ENCODE measurements at regions not wholly inside any gene's neighbourhood (a gene's known extent, or its start where the extent isn't known, plus 50 kb on each side); places are given as distances from the start of the nearest gene placed in this dataset.
A peak's percentile ranks its signal among the peaks of the same experiment; 100 is the strongest.
"Not testable (repeated sequence)": the region's sequence is repeated elsewhere in the genome, so short reads cannot be mapped to it uniquely, and the experiment has no call there.

DNA sequence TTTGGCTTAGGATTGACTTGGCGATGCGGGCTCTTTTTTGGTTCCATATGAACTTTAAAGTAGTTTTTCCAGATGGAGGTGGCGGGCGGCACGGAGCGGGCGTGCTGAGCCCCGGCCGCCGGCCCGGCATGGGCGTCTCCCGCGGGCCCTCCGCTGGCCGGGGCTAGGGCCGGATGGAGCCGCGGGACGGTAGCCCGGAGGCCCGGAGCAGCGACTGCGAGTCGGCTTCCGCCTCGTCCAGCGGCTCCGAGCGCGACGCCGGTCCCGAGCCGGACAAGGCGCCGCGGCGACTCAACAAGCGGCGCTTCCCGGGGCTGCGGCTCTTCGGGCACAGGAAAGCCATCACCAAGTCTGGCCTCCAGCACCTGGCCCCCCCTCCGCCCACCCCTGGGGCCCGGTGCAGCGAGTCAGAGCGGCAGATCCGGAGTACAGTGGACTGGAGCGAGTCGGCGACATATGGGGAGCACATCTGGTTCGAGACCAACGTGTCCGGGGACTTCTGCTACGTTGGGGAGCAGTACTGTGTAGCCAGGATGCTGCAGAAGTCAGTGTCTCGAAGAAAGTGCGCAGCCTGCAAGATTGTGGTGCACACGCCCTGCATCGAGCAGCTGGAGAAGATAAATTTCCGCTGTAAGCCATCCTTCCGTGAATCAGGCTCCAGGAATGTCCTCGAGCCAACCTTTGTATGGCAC lies 88.7 kb downstream of the LACC1 start:
- intact Hi-C loops (cut with DNase I), result not testable (repeated sequence)

DNA sequence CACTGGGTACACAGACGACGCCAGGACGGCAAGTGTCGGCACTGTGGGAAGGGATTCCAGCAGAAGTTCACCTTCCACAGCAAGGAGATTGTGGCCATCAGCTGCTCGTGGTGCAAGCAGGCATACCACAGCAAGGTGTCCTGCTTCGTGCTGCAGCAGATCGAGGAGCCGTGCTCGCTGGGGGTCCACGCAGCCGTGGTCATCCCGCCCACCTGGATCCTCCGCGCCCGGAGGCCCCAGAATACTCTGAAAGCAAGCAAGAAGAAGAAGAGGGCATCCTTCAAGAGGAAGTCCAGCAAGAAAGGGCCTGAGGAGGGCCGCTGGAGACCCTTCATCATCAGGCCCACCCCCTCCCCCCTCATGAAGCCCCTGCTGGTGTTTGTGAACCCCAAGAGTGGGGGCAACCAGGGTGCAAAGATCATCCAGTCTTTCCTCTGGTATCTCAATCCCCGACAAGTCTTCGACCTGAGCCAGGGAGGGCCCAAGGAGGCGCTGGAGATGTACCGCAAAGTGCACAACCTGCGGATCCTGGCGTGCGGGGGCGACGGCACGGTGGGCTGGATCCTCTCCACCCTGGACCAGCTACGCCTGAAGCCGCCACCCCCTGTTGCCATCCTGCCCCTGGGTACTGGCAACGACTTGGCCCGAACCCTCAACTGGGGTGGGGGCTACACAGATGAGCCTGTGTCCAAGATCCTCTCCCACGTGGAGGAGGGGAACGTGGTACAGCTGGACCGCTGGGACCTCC lies 89.4 kb downstream of the LACC1 start:
- ATAC-seq (ENCODE audit: low FRiP score); H3K36me3 ChIP-seq (ENCODE audit: control insufficient read depth in 1 of 2, insufficient read depth in 2 of 2, low read length in 1 of 2); H3K9me3 ChIP-seq (ENCODE audit: control insufficient read depth, low read length); H3K27me3 ChIP-seq (ENCODE audit: control insufficient read depth in 1 of 2, insufficient read depth in 2 of 2, low read length in 1 of 2); H3K4me1 ChIP-seq (ENCODE audit: control insufficient read depth in 1 of 2, insufficient read depth in 2 of 2, low read length in 2 of 2); intact Hi-C loops (cut with DNase I); DNase-seq; H3K27ac ChIP-seq (ENCODE audit: low read depth in 1 of 2, low read length in 2 of 2); H3K4me3 ChIP-seq (ENCODE audit: low read length in 2 of 2): not testable (repeated sequence)
- 94 to 95% methylated on average over 33 of the region's 33 CpGs for WGBS, 2 donors

More for the DNA sequence above, 88.7 kb downstream of the LACC1 start:
- H3K9me3 ChIP-seq (ENCODE audit: control insufficient read depth, low read length); H3K4me1 ChIP-seq (ENCODE audit: control insufficient read depth in 1 of 2, insufficient read depth in 2 of 2, low read length in 2 of 2); H3K27me3 ChIP-seq (ENCODE audit: control insufficient read depth in 1 of 2, insufficient read depth in 2 of 2, low read length in 1 of 2); DNase-seq; H3K27ac ChIP-seq (ENCODE audit: low read depth in 1 of 2, low read length in 2 of 2); H3K4me3 ChIP-seq (ENCODE audit: low read length in 2 of 2); H3K36me3 ChIP-seq (ENCODE audit: control insufficient read depth in 1 of 2, insufficient read depth in 2 of 2, low read length in 1 of 2): not testable (repeated sequence)
- 91% methylated on average over 41 to 52 of the region's 63 CpGs for WGBS, 2 donors
- ATAC-seq (ENCODE audit: low FRiP score), result peak; percentile 11

DNA sequence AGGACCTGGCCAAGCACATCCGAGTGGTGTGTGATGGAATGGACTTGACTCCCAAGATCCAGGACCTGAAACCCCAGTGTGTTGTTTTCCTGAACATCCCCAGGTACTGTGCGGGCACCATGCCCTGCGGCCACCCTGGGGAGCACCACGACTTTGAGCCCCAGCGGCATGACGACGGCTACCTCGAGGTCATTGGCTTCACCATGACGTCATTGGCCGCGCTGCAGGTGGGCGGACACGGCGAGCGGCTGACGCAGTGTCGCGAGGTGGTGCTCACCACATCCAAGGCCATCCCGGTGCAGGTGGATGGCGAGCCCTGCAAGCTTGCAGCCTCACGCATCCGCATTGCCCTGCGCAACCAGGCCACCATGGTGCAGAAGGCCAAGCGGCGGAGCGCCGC lies 90.2 kb downstream of the LACC1 start:
- DNase-seq; H3K36me3 ChIP-seq (ENCODE audit: control insufficient read depth in 1 of 2, insufficient read depth in 2 of 2, low read length in 1 of 2); intact Hi-C loops (cut with DNase I); H3K4me3 ChIP-seq (ENCODE audit: low read length in 2 of 2); H3K27me3 ChIP-seq (ENCODE audit: control insufficient read depth in 1 of 2, insufficient read depth in 2 of 2, low read length in 1 of 2); H3K4me1 ChIP-seq (ENCODE audit: control insufficient read depth in 1 of 2, insufficient read depth in 2 of 2, low read length in 2 of 2); H3K27ac ChIP-seq (ENCODE audit: low read depth in 1 of 2, low read length in 2 of 2); H3K9me3 ChIP-seq (ENCODE audit: control insufficient read depth, low read length): not testable (repeated sequence)
- WGBS, 2 donors, result 94 to 98% methylated on average over 19 to 25 of the region's 27 CpGs
- peak; percentile 22 for ATAC-seq (ENCODE audit: low FRiP score)

DNA sequence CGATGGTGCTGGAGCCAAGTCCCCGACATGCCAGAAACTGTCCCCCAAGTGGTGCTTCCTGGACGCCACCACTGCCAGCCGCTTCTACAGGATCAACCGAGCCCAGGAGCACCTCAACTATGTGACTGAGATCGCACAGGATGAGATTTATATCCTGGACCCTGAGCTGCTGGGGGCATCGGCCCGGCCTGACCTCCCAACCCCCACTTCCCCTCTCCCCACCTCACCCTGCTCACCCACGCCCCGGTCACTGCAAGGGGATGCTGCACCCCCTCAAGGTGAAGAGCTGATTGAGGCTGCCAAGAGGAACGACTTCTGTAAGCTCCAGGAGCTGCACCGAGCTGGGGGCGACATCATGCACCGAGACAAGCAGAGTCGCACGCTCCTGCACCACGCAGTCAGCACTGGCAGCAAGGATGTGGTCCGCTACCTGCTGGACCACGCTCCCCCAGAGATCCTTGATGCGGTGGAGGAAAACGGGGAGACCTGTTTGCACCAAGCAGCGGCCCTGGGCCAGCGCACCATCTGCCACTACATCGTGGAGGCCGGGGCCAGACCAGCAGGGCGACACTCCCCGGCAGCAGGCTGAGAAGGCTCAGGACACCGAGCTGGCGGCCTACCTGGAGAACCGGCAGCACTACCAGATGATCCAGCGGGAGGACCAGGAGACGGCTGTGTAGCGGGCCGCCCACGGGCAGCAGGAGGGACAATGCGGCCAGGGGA lies 91.0 kb downstream of the LACC1 start:
- H3K4me3 ChIP-seq (ENCODE audit: low read length in 2 of 2); DNase-seq; H3K27ac ChIP-seq (ENCODE audit: low read depth in 1 of 2, low read length in 2 of 2); H3K27me3 ChIP-seq (ENCODE audit: control insufficient read depth in 1 of 2, insufficient read depth in 2 of 2, low read length in 1 of 2); H3K9me3 ChIP-seq (ENCODE audit: control insufficient read depth, low read length); H3K36me3 ChIP-seq (ENCODE audit: control insufficient read depth in 1 of 2, insufficient read depth in 2 of 2, low read length in 1 of 2); intact Hi-C loops (cut with DNase I); H3K4me1 ChIP-seq (ENCODE audit: control insufficient read depth in 1 of 2, insufficient read depth in 2 of 2, low read length in 2 of 2): not testable (repeated sequence)
- peak; percentile 74 for ATAC-seq (ENCODE audit: low FRiP score)
- WGBS, 2 donors, result 95 to 97% methylated on average over 30 to 35 of the region's 36 CpGs

DNA sequence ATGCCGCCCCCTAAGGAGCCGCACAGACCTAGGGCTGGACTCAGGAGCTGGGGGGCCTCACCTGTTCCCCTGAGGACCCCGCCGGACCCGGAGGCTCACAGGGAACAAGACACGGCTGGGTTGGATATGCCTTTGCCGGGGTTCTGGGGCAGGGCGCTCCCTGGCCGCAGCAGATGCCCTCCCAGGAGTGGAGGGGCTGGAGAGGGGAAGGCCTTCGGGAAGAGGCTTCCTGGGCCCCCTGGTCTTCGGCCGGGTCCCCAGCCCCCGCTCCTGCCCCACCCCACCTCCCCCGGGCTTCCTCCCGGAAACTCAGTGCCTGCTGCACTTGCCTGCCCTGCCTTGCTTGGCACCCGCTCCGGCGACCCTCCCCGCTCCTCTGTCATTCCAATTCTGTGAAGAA lies 91.6 kb downstream of the LACC1 start:
- H3K4me1 ChIP-seq (ENCODE audit: control insufficient read depth in 1 of 2, insufficient read depth in 2 of 2, low read length in 2 of 2); intact Hi-C loops (cut with DNase I); H3K4me3 ChIP-seq (ENCODE audit: low read length in 2 of 2); H3K36me3 ChIP-seq (ENCODE audit: control insufficient read depth in 1 of 2, insufficient read depth in 2 of 2, low read length in 1 of 2); H3K27me3 ChIP-seq (ENCODE audit: control insufficient read depth in 1 of 2, insufficient read depth in 2 of 2, low read length in 1 of 2); DNase-seq; H3K27ac ChIP-seq (ENCODE audit: low read depth in 1 of 2, low read length in 2 of 2); H3K9me3 ChIP-seq (ENCODE audit: control insufficient read depth, low read length): not testable (repeated sequence)
- 94 to 95% methylated on average over 11 to 16 of the region's 19 CpGs for WGBS, 2 donors
- peak; percentile 54 for ATAC-seq (ENCODE audit: low FRiP score)

DNA sequence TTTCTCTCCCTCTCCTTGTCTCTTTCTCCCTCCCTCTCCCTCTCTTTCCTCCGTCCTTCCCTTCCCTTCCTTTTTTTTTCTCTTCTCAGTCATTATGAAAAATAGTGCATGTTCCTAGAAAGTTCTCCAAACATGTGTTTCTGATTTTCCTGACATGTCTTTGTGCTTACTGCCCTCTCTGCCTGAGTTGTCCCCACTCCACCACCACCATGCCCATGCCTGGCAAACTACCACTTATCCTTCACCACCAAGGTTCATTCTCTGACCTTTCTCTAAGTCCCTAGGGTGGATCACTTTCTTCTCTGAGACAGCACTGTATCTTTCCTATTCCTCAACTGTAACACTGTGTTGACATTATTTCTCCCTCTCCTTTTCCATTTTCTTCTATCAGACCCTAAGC lies 98.2 kb downstream of the LACC1 start:
- Histone ChIP-seq H3K4me3 (ENCODE audit: low read length in 2 of 2) (no peak overlapping the region), H3K27ac (ENCODE audit: low read depth in 1 of 2, low read length in 2 of 2) (no peak overlapping the region), H3K36me3 (ENCODE audit: control insufficient read depth in 1 of 2, insufficient read depth in 2 of 2, low read length in 1 of 2) (no peaks in the 10 kb centered on the region), H3K27me3 (ENCODE audit: control insufficient read depth in 1 of 2, insufficient read depth in 2 of 2, low read length in 1 of 2) (no peaks in the 10 kb centered on the region), H3K4me1 (ENCODE audit: control insufficient read depth in 1 of 2, insufficient read depth in 2 of 2, low read length in 2 of 2) (no peaks in the 10 kb centered on the region), H3K9me3 (ENCODE audit: control insufficient read depth, low read length) (no peaks in the 10 kb centered on the region)
- ATAC-seq (ENCODE audit: low FRiP score) (no peak), DNase-seq (no peak)
- WGBS, 2 donors, result 79 to 82% methylated on average over 1 of the region's 1 CpG
- intact Hi-C loops (cut with DNase I), result no loop called here

DNA sequence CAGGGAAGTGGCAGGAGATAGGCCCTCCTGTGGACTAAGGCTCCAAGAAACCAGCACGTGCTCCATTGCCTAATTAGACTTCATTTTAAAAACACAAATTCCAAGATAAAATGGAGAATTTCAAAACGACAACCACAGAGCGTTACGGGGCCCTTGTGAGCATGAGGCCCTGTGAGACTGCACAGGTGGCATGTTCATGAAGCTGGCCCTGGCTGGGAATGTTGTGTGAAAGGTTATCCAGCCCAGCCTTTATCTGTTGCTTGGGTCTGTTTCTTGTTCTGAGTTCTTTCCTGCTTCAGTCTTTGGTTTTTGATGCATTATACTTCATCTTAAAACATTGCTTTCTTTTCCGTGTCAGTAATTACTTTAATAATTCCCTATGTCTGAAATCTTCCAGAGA lies 99.0 kb downstream of the LACC1 start:
- Histone ChIP-seq H3K27ac (ENCODE audit: low read depth in 1 of 2, low read length in 2 of 2) (no peak overlapping the region), H3K4me3 (ENCODE audit: low read length in 2 of 2) (no peak overlapping the region), H3K36me3 (ENCODE audit: control insufficient read depth in 1 of 2, insufficient read depth in 2 of 2, low read length in 1 of 2) (no peaks in the 10 kb centered on the region), H3K4me1 (ENCODE audit: control insufficient read depth in 1 of 2, insufficient read depth in 2 of 2, low read length in 2 of 2) (no peaks in the 10 kb centered on the region), H3K27me3 (ENCODE audit: control insufficient read depth in 1 of 2, insufficient read depth in 2 of 2, low read length in 1 of 2) (no peaks in the 10 kb centered on the region), H3K9me3 (ENCODE audit: control insufficient read depth, low read length) (no peaks in the 10 kb centered on the region)
- WGBS, 2 donors, result 77 to 79% methylated on average over 5 of the region's 5 CpGs
- intact Hi-C loops (cut with DNase I), result no loop called here
- ATAC-seq (ENCODE audit: low FRiP score) (no peak), DNase-seq (no peak)

DNA sequence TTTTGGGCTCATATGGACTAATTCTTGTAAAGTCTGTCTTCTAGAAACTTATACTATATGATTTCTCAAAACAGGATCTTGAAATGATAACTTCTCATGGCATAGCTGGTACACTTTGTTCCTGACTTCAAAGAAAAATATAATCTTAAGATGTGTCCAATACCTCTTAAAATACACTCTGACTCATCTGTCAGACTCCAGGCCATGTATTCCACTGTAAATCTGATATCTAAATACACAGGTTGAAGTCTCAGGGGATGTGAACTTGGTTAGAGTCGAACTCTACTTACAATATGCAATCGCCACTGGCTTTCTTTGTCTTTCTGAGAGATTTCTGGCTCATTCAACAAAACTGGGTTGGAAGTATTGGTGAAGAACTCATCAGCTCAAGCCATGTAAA lies 99.8 kb downstream of the LACC1 start:
- Histone ChIP-seq H3K27ac (ENCODE audit: low read depth in 1 of 2, low read length in 2 of 2) (no peak overlapping the region), H3K4me3 (ENCODE audit: low read length in 2 of 2) (no peak overlapping the region), H3K4me1 (ENCODE audit: control insufficient read depth in 1 of 2, insufficient read depth in 2 of 2, low read length in 2 of 2) (no peaks in the 10 kb centered on the region), H3K9me3 (ENCODE audit: control insufficient read depth, low read length) (no peaks in the 10 kb centered on the region), H3K27me3 (ENCODE audit: control insufficient read depth in 1 of 2, insufficient read depth in 2 of 2, low read length in 1 of 2) (no peaks in the 10 kb centered on the region), H3K36me3 (ENCODE audit: control insufficient read depth in 1 of 2, insufficient read depth in 2 of 2, low read length in 1 of 2) (no peaks in the 10 kb centered on the region)
- intact Hi-C loops (cut with DNase I), result no loop called here
- ATAC-seq (ENCODE audit: low FRiP score) (no peak), DNase-seq (no peak)
- WGBS, 2 donors, result 85 to 87% methylated on average over 2 of the region's 2 CpGs
